HL-60 (cell line): ENCODE measurements at regions not wholly inside any gene's neighbourhood (a gene's known extent, or its start where the extent isn't known, plus 50 kb on each side); places are given as distances from the start of the nearest gene placed in this dataset.
"Not testable (repeated sequence)": the region's sequence is repeated elsewhere in the genome, so short reads cannot be mapped to it uniquely, and the experiment has no call there.

Experiments
- DNase-seq, 2 experiments: peaks; one replicate each; pipeline ENCODE4 v3.0.0-alpha.2; 2010 to 2020; ENCODE audit warnings: low read depth in 1 of 2, low spot score in 1 of 2
- H3K27ac ChIP-seq: fragments of 250-450 bp; sonication (Bioruptor Pico); replicated peaks from 2 replicates; pipeline ENCODE4 v1.5.1; 2020; ENCODE audit warnings: mild to moderate bottlenecking, moderate library complexity
- H3K27me3 ChIP-seq: fragments of 250-450 bp; sonication (Bioruptor Pico); 2 replicates; pipeline ENCODE4 v1.5.1; 2021; ENCODE audit warnings: mild to moderate bottlenecking, moderate library complexity; ENCODE audit not compliant: insufficient read depth, poor library complexity, severe bottlenecking
- H3K4me3 ChIP-seq: replicated peaks from 2 replicates; pipeline ENCODE4 v1.5.1; 2011; ENCODE audit warnings: mild to moderate bottlenecking, control low read depth, low read length; ENCODE audit not compliant: insufficient read depth
- CTCF ChIP-seq: IDR thresholded peaks from one replicate; pipeline ENCODE4 v1.5.1; 2011; ENCODE audit warnings: low read length, control low read depth, inconsistent platforms; ENCODE audit not compliant: insufficient read depth
- GABPA ChIP-seq: IDR thresholded peaks from 2 replicates; pipeline ENCODE4 v1.6.1; 2012; ENCODE audit warnings: low read depth
- POLR2AphosphoS5 ChIP-seq: IDR thresholded peaks from 2 replicates; pipeline ENCODE4 v1.6.1; 2012; ENCODE audit warnings: low read depth
- REST ChIP-seq: IDR thresholded peaks from 2 replicates; pipeline ENCODE4 v1.6.1; 2012; ENCODE audit warnings: low read depth; ENCODE audit not compliant: insufficient replicate concordance
- SPI1 ChIP-seq: IDR thresholded peaks from 2 replicates; pipeline ENCODE4 v1.6.1; 2012; ENCODE audit warnings: low read depth, mild to moderate bottlenecking, borderline replicate concordance

GRCh38 chr12:70008944-70009343 lies 183.9 kb downstream of the MYRFL start:
- TF ChIP-seq GABPA (no peak), SPI1 (no peak), REST (no peak), POLR2AphosphoS5 (no peak), CTCF (no peak)
- no peak overlapping the region for H3K4me3 ChIP-seq

GRCh38 chr12:70011353-70011752 lies 186.3 kb downstream of the MYRFL start:
- no peak overlapping the region for H3K27ac ChIP-seq
- H3K27me3 ChIP-seq: no peaks in the 10 kb centered on the region
- TF ChIP-seq POLR2AphosphoS5 (no peak), GABPA (no peak), SPI1 (no peak), REST (no peak), CTCF (no peak)
- no peak overlapping the region for H3K4me3 ChIP-seq
- DNase-seq: no peak

More at GRCh38 chr12:70008944-70009343, 183.9 kb downstream of the MYRFL start:
- no peaks in the 10 kb centered on the region for H3K27me3 ChIP-seq
- DNase-seq: no peak
- no peak overlapping the region for H3K27ac ChIP-seq

- not testable (repeated sequence) for DNase-seq, H3K27ac ChIP-seq, H3K27me3 ChIP-seq, H3K4me3 ChIP-seq
Measured at GRCh38 chr12:70013016-70013415, 188.0 kb downstream of the MYRFL start.

GRCh38 chr12:70028515-70028914 lies 203.5 kb downstream of the MYRFL start:
- Histone ChIP-seq H3K4me3 (no peak overlapping the region), H3K27me3 (no peaks in the 10 kb centered on the region), H3K27ac (no peak overlapping the region)
- no peak for DNase-seq
- TF ChIP-seq REST (no peak), SPI1 (no peak), GABPA (no peak), POLR2AphosphoS5 (no peak), CTCF (no peak)
